ENCODE measurements at regions not wholly inside any gene's neighbourhood (a gene's known extent, or its start where the extent isn't known, plus 50 kb on each side); places are given as distances from the start of the nearest gene placed in this dataset.
"Not testable (repeated sequence)": the region's sequence is repeated elsewhere in the genome, so short reads cannot be mapped to it uniquely, and the experiment has no call there.

- no peak for DNase-seq
These were observed 152.1 kb upstream of the EEA1 start for GRCh38 chr12:93080994-93081809.

DNA sequence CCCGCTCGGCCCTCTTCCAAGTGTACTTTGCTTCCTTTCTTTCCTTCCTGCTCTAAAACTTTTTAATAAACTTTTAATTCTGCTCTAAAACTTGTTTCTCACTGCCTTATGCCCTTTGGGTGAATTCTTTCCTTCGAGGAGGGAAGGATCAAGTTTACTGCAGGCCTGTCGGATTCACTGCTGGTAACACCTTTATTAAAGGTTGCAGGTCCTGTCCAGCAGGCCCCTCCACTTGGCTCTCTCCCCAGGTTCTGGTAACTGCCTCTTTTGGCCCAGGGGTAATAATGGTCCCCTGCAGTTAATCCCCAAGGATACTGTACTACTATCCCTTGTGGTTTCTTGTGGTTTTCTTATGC lies 152.7 kb upstream of the EEA1 start:
- no peak for DNase-seq

DNA sequence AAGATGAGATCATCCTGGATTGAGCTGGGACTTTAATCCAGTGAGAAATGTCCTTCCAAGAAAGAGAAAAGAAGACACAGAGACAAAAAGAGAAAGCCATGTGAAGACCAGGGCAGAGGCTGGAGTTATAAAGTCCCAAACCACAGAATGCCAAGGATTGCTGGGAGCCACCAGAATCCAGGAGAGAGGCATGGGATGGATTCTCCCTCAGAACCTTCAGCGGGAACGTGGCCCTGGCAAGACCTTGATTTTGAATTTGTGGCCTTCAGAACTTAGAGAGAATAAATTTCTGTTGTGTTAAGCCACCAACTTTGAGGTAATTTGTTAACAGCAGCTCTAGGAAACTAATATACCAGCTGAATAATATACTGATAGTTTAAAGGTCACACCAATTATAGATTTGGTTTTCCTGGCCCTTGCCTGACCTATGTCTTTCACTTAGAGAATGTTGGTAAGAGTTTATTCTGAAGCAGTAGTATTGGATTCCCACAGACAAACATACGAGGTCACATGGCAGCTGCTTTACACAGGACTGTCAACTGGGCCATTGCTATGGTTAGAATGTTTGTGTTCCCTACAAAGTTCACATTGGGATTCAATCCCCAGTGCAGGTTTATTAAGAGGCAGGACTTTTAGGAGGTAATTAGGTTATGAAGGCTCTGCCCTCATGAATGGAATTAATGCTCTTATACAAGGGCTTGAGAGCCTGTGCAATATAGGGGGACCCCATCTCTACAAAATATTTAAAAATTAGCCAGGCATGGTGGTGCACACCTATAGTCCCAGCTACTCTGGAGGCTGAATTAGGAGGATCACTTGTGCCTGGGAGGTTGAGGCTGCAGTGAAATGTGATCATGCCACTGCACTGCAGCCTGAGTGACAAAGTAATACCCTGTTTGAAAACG lies 156.5 kb upstream of the EEA1 start:
- no peak for DNase-seq

DNA sequence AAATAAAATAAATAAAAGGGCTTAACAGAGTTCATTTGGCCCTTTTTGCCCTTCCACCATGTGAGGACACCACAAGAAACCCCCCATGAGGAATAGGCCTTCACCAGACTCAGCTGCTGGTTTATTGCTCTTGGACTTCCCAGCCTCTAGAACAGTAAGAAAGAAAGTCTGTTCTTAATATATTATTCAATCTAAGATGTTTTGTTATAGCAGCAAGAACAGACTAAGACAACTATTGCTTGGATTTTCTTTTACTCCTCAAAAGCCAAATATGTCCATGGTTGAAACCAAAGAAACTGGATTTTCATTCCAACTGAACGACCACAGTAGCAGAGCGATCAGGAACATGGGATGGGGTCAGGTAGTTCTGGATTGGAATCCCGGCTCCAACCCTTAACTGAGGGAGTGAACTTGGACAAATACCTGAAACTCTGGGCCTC lies 157.2 kb upstream of the EEA1 start:
- DNase-seq: no peak

GRCh38 chr12:93087840-93088610 lies 158.9 kb upstream of the EEA1 start:
- no peak for DNase-seq

GRCh38 chr12:93089805-93090569 lies 160.9 kb upstream of the EEA1 start:
- DNase-seq: no peak

DNA sequence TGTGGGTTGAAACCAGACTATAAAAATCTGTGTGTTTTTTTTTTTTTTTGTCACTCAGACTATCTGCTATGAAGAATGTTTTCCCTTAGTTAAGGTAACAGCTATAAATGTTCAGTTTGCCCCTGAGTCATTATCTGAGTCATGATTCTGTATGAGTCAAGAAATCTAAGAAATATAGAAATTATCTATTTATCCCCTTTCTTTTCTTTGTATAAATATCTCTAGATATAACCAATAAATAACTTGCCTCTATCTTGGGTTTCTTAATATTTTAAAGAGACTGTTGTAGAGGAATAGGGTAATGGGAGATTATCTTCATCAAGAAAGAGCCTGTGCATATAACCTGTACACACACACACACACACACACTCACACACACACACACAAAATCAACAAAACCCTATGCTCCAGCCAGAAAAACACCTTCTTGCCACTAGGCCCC lies 161.7 kb upstream of the EEA1 start:
- DNase-seq: no peak

- DNase-seq: no peak
These were observed 163.0 kb upstream of the EEA1 start for GRCh38 chr12:93091886-93092648.

GRCh38 chr12:93092649-93092945 lies 163.5 kb upstream of the EEA1 start:
- DNase-seq: no peak

DNA sequence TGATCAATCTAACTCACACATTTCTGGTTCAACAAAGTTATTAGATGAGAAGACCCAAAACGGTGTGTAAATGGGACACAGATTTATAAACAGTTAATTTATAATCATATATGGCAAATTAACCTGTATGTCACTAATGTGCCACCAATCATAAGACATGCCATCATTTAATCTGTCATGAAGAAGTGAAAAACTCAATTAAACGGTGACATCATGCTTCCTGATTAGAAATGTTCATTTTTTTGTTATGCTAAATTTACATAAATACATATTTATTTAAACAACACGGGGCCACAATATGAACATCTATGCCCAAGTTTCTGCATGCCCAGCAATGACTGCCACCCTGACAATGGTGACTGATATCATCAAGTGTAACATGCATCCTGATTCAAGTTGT lies 164.1 kb upstream of the EEA1 start:
- DNase-seq: no peak

DNA sequence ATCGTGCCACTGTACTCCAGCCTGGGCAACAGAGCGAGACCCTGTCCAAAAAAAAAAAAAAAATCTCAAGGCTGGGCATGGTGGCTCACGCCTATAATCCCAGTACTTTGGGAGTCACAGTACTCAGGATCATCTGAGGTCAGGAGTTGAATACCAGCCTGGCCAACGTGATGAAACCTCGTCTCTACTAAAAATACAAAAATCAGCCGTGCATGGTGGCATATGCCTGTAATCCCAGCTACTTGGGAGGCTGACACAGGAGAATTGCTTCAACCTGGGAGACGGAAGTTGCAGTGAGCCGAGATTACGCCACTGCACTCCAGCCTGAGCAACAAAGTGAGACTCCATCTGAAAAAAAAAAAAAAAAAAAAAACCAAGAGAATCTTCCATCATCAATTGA lies 165.1 kb upstream of the EEA1 start:
- not testable (repeated sequence) for DNase-seq

- DNase-seq: peak; percentile 2
These were observed 166.1 kb upstream of the EEA1 start for GRCh38 chr12:93094988-93095737.

GRCh38 chr12:93097417-93097816 lies 168.3 kb upstream of the EEA1 start:
- no peak for DNase-seq

DNA sequence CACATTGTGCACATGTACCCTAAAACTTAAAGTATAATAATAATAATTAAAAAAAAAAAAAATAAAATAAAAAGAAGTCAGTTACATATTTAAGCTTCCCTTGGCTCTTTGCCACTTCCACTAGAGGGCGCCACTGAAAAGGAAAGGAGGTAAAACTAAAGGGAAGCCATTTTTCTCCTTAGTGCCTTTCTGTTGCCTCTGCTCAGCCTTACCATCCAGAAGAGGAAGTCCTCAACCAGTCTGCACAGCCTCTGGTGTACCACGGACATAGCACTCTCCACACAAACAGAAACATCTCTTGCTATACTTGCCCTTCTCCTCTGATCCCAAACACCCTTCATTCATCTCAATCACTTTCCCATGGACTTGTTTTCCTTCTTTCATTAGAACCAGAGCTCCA lies 169.0 kb upstream of the EEA1 start:
- peak; percentile 66 for DNase-seq

DNA sequence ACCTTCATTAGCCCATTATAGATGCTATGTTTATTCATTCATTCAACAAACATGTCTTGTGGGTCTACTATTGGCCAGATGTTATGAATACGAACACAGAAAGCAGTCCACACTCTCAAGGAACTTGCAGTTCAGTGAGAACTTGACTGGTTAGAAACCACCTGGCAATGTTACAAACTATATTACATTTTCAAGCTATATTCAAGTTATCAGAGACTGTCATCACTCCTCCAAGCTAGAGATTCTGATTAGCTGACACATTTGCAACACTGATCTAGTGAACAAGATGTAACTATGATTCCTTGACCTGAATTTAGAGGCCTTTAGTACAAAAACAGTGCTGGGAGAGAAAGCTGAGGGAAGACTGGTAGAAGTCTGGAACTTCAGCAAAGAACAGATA lies 170.7 kb upstream of the EEA1 start:
- DNase-seq: no peak

DNA sequence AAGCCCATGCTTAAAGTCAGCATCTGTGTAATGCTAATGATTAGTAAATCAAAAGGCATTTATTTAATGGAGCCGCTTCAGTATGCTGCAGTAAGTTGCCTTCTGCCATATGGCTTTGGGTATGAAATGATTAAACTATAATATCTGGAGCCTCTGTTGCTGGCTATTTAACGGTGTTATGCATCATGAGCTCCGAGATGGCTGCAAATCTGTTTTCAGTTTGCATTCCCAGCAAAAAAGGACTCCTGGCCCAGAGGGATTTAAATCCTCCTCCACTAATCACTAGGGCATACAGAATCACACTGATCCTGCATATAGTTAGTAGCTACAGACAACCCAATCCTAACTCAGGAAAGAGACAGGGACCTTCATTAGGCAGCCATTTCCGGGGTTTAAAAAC lies 171.5 kb upstream of the EEA1 start:
- no peak for DNase-seq

- DNase-seq: no peak
These were observed 172.3 kb upstream of the EEA1 start for GRCh38 chr12:93101367-93101766.

GRCh38 chr12:93102312-93102711 lies 173.2 kb upstream of the EEA1 start:
- DNase-seq: no peak

- DNase-seq: no peak
These were observed 173.6 kb upstream of the EEA1 start for GRCh38 chr12:93102744-93103143.

GRCh38 chr12:93103154-93103553 lies 174.1 kb upstream of the EEA1 start:
- no peak for DNase-seq

DNA sequence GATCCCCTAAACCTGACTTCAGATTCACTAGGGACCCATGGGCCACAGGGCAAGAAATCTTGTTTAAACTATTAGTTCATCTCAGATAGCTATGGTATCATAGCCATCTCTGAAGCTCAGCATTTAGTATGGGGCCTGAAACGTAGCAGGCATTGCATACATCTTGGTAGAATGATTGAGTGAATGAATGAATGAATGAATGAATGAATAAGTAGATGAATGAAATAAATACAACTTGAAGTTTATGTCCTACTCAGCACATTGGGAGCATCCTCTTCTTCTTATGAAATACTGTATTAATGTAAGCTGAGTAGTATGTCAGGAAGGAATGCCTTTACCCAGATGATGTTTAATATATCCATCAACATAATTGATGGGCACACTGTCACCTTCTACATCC lies 175.4 kb upstream of the EEA1 start:
- DNase-seq: no peak
